ENCODE measurements at regions not wholly inside any gene's neighbourhood (a gene's known extent, or its start where the extent isn't known, plus 50 kb on each side); places are given as distances from the start of the nearest gene placed in this dataset.

DNA sequence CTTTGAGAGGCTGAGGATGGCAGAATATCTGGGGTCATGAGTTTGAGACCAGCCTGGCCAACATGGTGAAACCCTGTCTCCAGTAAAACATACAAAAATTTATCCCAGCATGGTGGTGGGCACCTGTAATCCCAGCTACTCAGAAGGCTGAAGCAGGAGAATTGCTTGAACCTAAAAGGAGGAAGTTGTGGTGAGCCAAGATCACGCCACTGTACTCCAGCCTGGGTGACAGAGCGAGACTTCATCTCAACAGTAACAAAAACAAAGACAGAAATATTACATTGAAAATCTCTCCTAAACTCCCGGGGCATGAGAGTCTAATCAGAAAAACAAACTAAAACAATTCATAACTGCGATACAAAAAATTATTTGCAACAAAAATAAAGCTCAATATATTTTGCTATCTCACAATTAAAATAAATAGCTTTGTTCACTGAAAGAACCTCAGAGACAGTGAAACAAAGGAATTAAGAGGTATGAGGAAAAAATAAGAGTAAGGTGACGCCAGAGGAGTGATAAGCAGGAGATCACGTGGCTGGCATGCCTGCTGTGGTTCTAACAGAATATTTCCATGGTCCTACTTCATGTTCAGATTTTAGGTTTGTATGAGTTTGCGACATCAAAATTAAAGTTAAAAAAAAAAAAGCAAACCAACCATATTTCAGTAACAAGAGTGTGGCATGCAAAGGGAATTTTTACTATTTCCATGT lies 527.7 kb upstream of the POM121L12 start:
- Histone ChIP-seq H3K36me3 (no peaks in the 10 kb centered on the region), H3K4me1 (no peaks in the 10 kb centered on the region), H3K4me3 (no peak overlapping the region), H3K27ac (no peak overlapping the region), H3K27me3 (ENCODE audit: low read depth) (no peaks in the 10 kb centered on the region), H3K9me3 (no peaks in the 10 kb centered on the region)
- TF ChIP-seq, protein P1, sequence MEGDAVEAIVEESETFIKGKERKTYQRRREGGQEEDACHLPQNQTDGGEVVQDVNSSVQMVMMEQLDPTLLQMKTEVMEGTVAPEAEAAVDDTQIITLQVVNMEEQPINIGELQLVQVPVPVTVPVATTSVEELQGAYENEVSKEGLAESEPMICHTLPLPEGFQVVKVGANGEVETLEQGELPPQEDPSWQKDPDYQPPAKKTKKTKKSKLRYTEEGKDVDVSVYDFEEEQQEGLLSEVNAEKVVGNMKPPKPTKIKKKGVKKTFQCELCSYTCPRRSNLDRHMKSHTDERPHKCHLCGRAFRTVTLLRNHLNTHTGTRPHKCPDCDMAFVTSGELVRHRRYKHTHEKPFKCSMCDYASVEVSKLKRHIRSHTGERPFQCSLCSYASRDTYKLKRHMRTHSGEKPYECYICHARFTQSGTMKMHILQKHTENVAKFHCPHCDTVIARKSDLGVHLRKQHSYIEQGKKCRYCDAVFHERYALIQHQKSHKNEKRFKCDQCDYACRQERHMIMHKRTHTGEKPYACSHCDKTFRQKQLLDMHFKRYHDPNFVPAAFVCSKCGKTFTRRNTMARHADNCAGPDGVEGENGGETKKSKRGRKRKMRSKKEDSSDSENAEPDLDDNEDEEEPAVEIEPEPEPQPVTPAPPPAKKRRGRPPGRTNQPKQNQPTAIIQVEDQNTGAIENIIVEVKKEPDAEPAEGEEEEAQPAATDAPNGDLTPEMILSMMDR (IDR thresholded peaks at IDR 0.05), result no peak
- DNase-seq (no peak), ATAC-seq (no peak)
- intact Hi-C loops (cut with DNase I), result no loop called here

DNA sequence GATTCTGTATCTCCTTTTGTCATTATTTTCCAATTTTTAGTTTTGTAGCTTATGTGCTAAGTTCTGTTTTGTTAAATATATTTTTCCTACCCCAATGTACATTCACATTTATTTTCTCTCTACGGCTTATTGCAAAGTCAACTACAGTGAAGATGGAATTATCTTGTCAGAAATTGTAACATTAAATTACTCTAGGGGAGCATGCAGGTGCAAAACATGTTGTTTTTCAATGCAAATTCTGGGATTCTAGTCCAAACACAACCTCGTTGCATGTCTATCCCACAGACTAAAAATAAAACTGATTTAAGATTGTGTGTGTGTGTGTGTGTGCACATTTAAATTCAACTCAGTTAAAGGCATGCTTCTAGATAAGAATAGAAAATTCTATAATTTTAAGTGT lies 529.1 kb upstream of the POM121L12 start:
- intact Hi-C loops (cut with DNase I), result no loop called here
- no peak for DNase-seq

DNA sequence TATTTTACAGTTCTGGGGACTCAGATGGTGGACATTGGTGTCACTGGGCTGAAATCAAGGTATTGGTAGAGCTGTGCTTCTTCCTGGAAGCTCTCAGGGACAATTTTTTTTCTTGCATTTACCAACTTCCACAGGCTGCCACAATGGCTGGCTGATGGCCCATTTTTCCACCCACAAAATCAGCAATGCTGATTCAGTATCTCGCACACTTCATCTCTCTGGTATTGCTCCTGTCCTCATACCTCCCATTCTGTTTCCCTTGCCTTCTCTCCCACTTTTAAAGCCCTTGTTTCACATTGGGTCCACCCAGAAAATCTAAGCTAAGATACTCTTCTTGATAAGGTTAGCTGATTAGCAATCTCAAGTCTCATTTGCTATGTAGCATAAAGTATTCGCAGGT lies 530.9 kb upstream of the POM121L12 start:
- Histone ChIP-seq H3K9me3 (no peaks in the 10 kb centered on the region), H3K4me3 (no peak overlapping the region), H3K27ac (no peak overlapping the region), H3K4me1 (no peaks in the 10 kb centered on the region), H3K27me3 (ENCODE audit: low read depth) (no peaks in the 10 kb centered on the region), H3K36me3 (no peaks in the 10 kb centered on the region)
- TF ChIP-seq, protein P1 (IDR thresholded peaks at IDR 0.05), result no peak
- intact Hi-C loops (cut with DNase I), result no loop called here
- ATAC-seq (no peak), DNase-seq (no peak)

More for the DNA sequence above, 529.1 kb upstream of the POM121L12 start:
- Histone ChIP-seq H3K36me3 (no peaks in the 10 kb centered on the region), H3K4me3 (no peak overlapping the region), H3K4me1 (no peaks in the 10 kb centered on the region), H3K9me3 (no peaks in the 10 kb centered on the region), H3K27ac (no peak overlapping the region), H3K27me3 (ENCODE audit: low read depth) (no peaks in the 10 kb centered on the region)
- TF ChIP-seq, protein P1 (IDR thresholded peaks at IDR 0.05), result no peak
- ATAC-seq, result no peak

DNA sequence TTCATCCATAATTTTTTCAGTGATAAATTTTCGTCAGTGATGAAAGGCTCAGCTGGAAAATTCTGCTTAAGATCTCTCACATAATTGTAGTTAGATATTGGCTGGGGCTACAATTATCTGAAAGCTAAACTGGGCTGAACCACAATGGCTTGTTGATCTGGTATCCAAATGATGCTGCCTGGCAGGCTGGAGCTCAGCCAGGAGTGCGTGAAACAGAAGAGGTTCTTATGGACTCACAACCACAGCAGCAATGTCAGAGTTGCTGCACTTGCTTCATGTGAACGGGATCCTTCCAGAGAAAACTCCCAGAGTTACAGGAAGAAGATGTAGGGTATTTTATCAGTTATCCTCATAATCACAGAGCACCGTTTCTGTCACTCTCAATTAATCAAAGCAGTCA lies 533.2 kb upstream of the POM121L12 start:
- Histone ChIP-seq H3K4me3 (no peak overlapping the region), H3K9me3 (no peaks in the 10 kb centered on the region), H3K27ac (no peak overlapping the region), H3K27me3 (ENCODE audit: low read depth) (no peaks in the 10 kb centered on the region), H3K36me3 (no peaks in the 10 kb centered on the region), H3K4me1 (no peaks in the 10 kb centered on the region)
- TF ChIP-seq, protein P1 (IDR thresholded peaks at IDR 0.05), result no peak
- DNase-seq (no peak), ATAC-seq (no peak)
- intact Hi-C loops (cut with DNase I), result no loop called here

DNA sequence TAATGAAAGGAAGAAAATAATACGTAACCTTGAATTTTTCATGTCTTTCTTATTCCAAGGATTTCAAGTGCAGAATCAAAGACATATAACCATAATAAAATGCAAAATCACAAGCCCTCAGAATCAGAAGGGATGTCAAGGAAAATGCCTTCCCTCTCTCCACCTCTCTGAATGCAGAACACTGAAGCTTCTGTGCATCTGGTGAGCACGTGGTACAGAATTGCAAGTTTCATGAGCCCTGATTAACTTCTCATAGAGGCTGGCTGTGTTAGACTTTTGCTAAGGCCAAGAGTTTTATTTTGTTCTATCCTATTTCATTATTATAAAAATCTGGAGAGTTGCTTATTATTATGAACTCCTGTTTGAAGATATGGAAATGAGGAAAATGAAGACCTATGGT lies 533.7 kb upstream of the POM121L12 start:
- intact Hi-C loops (cut with DNase I), result no loop called here

More for the DNA sequence above, 533.7 kb upstream of the POM121L12 start:
- H3K27me3 ChIP-seq (ENCODE audit: low read depth), result no peaks in the 10 kb centered on the region
- no peaks in the 10 kb centered on the region for H3K4me1 ChIP-seq
- ATAC-seq (no peak), DNase-seq (no peak)
- TF ChIP-seq, protein P1 (IDR thresholded peaks at IDR 0.05), result no peak
- H3K9me3 ChIP-seq, result no peaks in the 10 kb centered on the region
- no peaks in the 10 kb centered on the region for H3K36me3 ChIP-seq
- H3K27ac ChIP-seq, result no peak overlapping the region
- no peak overlapping the region for H3K4me3 ChIP-seq
